Ishikawa (cell line): ENCODE measurements at regions not wholly inside any gene's neighbourhood (a gene's known extent, or its start where the extent isn't known, plus 50 kb on each side); places are given as distances from the start of the nearest gene placed in this dataset.

ENCODE experiments used
- CEBPB ChIP-seq: IDR thresholded peaks from 2 replicates; pipeline ENCODE4 v1.6.1; 2012
- CREB1 ChIP-seq: IDR thresholded peaks from 2 replicates; pipeline ENCODE4 v1.6.1; 2012; ENCODE audit warnings: low read depth
- EGR1 ChIP-seq: IDR thresholded peaks from 2 replicates; pipeline ENCODE4 v1.6.1; 2012
- EP300 ChIP-seq: IDR thresholded peaks from 2 replicates; pipeline ENCODE4 v1.6.1; 2012; ENCODE audit warnings: borderline replicate concordance
- FOXM1 ChIP-seq: IDR thresholded peaks from 2 replicates; pipeline ENCODE4 v1.6.1; 2012; ENCODE audit warnings: low read depth, borderline replicate concordance
- MAX ChIP-seq: IDR thresholded peaks from 2 replicates; pipeline ENCODE4 v1.6.1; 2012
- NFIC ChIP-seq: IDR thresholded peaks from 2 replicates; pipeline ENCODE4 v1.6.1; 2012
- RAD21 ChIP-seq: IDR thresholded peaks from 2 replicates; pipeline ENCODE4 v1.6.1; 2012; ENCODE audit warnings: low read depth
- REST ChIP-seq: IDR thresholded peaks from 2 replicates; pipeline ENCODE4 v1.6.1; 2012; ENCODE audit warnings: low read depth, mild to moderate bottlenecking
- TAF1 ChIP-seq: IDR thresholded peaks from 2 replicates; pipeline ENCODE4 v1.6.1; 2012; ENCODE audit warnings: low read depth, mild to moderate bottlenecking
- TEAD4 ChIP-seq: IDR thresholded peaks from 2 replicates; pipeline ENCODE4 v1.6.1; 2012
- YY1 ChIP-seq: IDR thresholded peaks from 2 replicates; pipeline ENCODE4 v1.6.1; 2012; ENCODE audit warnings: low read depth

GRCh38 chr6:139891471-139891870 lies 517.0 kb upstream of the CITED2 start:
- TF ChIP-seq TAF1 (no peak), EP300 (no peak), RAD21 (no peak), MAX (no peak), YY1 (no peak), CREB1 (no peak), NFIC (no peak), REST (no peak), CEBPB (no peak), FOXM1 (no peak), EGR1 (no peak), TEAD4 (no peak)
